ENCODE measurements at regions not wholly inside any gene's neighbourhood (a gene's known extent, or its start where the extent isn't known, plus 50 kb on each side); places are given as distances from the start of the nearest gene placed in this dataset.

DNA sequence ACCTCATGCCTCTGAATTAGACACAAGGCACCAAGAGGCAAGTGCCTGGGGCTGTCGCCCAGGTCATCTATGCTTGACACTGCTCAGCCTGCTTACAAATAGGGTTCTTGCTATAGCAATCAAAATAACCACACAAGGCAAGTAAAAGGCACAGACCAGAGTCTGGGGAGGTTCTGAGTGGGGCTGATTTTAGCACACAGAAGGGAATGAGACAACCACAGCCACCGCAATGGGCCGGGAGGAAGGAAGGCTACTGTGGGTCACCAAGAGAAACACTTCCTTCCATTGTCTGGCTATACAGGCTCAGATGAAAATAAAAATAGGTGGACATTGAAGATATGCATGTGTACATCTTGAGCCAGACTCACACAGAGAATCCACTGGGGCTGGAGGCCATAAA lies 159.1 kb downstream of the DLEU7 start:
- TF ChIP-seq, protein P1, sequence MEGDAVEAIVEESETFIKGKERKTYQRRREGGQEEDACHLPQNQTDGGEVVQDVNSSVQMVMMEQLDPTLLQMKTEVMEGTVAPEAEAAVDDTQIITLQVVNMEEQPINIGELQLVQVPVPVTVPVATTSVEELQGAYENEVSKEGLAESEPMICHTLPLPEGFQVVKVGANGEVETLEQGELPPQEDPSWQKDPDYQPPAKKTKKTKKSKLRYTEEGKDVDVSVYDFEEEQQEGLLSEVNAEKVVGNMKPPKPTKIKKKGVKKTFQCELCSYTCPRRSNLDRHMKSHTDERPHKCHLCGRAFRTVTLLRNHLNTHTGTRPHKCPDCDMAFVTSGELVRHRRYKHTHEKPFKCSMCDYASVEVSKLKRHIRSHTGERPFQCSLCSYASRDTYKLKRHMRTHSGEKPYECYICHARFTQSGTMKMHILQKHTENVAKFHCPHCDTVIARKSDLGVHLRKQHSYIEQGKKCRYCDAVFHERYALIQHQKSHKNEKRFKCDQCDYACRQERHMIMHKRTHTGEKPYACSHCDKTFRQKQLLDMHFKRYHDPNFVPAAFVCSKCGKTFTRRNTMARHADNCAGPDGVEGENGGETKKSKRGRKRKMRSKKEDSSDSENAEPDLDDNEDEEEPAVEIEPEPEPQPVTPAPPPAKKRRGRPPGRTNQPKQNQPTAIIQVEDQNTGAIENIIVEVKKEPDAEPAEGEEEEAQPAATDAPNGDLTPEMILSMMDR (IDR thresholded peaks at IDR 0.05; ENCODE audit: control extremely low read depth, extremely low read depth, low read depth, missing control alignments): no peak
- ChIA-PET POLR2A (no interaction called here), CTCF (no interaction called here)
- no peak for DNase-seq (ENCODE audit: extremely low spot score)

DNA sequence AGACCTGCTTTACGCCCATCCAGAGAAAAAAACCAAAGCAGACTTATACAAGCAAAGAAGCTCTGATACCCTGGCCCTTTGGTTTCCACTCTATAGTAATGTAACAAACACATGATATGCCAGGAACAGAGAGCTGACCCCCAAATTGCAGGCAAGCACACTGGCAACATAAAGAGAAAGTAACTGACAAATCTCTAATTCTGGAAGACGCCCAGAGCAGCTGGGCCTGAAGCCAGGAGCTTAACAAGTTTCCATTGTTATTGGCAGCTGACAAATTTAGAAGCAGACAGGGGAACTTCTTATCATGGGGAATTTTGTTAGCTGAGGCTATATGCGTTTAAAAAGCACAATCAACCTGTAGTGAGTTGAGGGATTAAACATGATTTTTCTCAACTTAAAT lies 158.0 kb downstream of the DLEU7 start:
- CTCF ChIA-PET: interaction anchor here (1.2 to 2.1 kb wide), 7 partner anchors 8 to 227 kb away, joined by 3 to 7 read pairs (median 3); no protein-coding TSS in a partner anchor
- TF ChIP-seq, protein P1 (IDR thresholded peaks at IDR 0.05; ENCODE audit: control extremely low read depth, extremely low read depth, low read depth, missing control alignments): no peak
- POLR2A ChIA-PET: no interaction called here
- no peak for DNase-seq (ENCODE audit: extremely low spot score)

DNA sequence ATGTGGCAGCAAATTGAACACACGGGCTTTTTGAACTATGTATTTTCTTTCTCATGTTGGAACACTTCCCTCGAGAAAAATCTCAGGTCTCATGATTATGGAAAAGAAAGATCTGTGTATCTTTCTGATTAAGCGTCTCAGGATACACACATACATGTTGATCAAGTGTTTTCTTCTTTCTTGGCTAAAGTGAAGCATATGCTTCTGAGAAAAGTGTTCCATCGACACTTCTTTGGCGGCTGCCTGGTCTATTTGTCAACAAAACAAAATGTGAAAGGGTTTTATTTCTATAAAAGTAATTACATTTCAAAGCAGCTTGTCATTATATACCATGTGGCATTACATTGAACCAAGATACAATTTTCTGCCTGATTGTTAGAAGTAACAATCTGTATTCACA lies 157.5 kb downstream of the DLEU7 start:
- ChIA-PET POLR2A (no interaction called here), CTCF (interaction anchor here (1.2 to 2.1 kb wide), 8 partner anchors 8 to 226 kb away, joined by 3 to 7 read pairs (median 4); no protein-coding TSS in a partner anchor)
- TF ChIP-seq, protein P1 (IDR thresholded peaks at IDR 0.05; ENCODE audit: control extremely low read depth, extremely low read depth, low read depth, missing control alignments): no peak
- no peak for DNase-seq (ENCODE audit: extremely low spot score)

DNA sequence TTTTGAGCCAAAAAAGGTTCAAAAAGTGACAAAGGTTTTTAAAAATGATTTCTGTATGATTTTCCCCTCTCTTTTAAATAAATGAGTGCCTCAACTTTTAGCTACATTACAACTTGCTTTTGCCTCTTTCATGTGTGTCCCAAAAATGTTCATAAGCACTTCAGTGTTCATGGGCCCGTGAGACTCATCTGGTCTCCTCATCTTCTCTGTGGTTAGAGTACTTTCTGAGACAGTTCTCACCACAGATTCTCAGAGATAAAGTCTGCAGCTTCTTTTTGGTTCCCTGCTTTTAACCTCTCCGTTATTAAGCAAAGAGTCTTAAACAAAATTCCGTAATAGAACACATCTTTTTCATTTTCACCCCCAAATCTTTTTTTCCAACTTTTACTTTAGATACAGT lies 156.9 kb downstream of the DLEU7 start:
- ChIA-PET CTCF (interaction anchor here (1.2 to 2.1 kb wide), 6 partner anchors 9 to 126 kb away, joined by 3 to 7 read pairs (median 4); no protein-coding TSS in a partner anchor), POLR2A (no interaction called here)
- TF ChIP-seq, protein P1 (IDR thresholded peaks at IDR 0.05; ENCODE audit: control extremely low read depth, extremely low read depth, low read depth, missing control alignments): no peak
- DNase-seq (ENCODE audit: extremely low spot score): peak; percentile 8

DNA sequence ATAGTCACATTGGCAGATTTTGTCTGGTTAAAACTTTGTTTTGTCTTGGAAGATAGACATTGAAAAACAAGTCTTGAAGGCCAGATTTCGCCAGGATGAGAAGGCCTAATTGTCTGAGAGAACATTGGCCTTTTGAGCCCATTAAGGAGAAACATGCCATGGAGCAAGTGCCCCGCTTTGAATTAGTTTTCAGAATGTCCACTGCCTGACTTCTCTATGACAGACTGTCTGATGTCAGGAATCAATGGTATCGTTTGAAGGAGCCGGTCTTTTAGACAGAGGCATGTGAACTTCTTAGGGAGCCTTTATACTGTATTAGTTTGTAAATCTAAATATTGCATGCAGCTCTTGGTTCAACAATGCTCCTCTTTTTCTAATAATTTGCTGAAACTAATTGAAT lies 155.9 kb downstream of the DLEU7 start:
- TF ChIP-seq, protein P1 (IDR thresholded peaks at IDR 0.05; ENCODE audit: control extremely low read depth, extremely low read depth, low read depth, missing control alignments): no peak
- POLR2A ChIA-PET: no interaction called here
- CTCF ChIA-PET: interaction anchor here (0.7 to 1.2 kb wide), 2 partner anchors 10 to 19 kb away, joined by 3 to 5 read pairs; no protein-coding TSS in a partner anchor

DNA sequence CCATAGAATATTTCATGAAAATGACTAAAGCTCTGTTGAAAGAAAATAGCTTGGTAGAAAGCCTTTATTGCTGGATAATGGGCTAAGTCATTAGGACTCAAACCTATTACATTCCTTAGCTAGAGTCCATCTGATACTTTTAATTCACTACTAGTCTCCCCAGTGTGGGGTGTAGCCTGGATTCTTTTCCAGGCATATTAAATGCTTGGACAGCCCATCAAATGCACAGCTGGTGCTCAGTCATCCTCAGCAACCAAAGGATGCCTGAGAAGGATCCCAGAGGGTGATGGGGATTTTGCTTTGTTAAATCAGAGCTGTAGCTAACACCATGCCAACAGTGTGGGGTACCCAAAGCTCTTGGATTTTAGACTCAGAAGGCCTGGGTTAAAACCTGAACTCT lies 153.5 kb downstream of the DLEU7 start:
- DNase-seq (ENCODE audit: extremely low spot score): no peak
- ChIA-PET POLR2A (no interaction called here), CTCF (interaction anchor here (1.0 to 1.8 kb wide), 3 partner anchors 9 to 20 kb away, joined by 3 to 4 read pairs (median 3); no protein-coding TSS in a partner anchor)
- TF ChIP-seq, protein P1 (IDR thresholded peaks at IDR 0.05; ENCODE audit: control extremely low read depth, extremely low read depth, low read depth, missing control alignments): no peak

More for the DNA sequence above, 155.9 kb downstream of the DLEU7 start:
- no peak for DNase-seq (ENCODE audit: extremely low spot score)
